ENCODE measurements at regions not wholly inside any gene's neighbourhood (a gene's known extent, or its start where the extent isn't known, plus 50 kb on each side); places are given as distances from the start of the nearest gene placed in this dataset.

GRCh38 chr18:71194438-71194837 is 905.6 kb downstream of the SOCS6 start:
- TF ChIP-seq CTCF (IDR thresholded peaks at IDR 0.05) (no peak), POLR2A (IDR thresholded peaks at IDR 0.05) (no peak)
